ENCODE measurements at regions not wholly inside any gene's neighbourhood (a gene's known extent, or its start where the extent isn't known, plus 50 kb on each side); places are given as distances from the start of the nearest gene placed in this dataset.

GRCh38 chr18:43620936-43621335 is 343.6 kb upstream of the SYT4 start:
- TF ChIP-seq CTCF (optimal IDR thresholded peaks at IDR 0.05 in 1 of 3, IDR thresholded peaks at IDR 0.05 in 1 of 3, conservative IDR thresholded peaks at IDR 0.05 in 1 of 3; ENCODE audit: extremely low read depth in 1 of 3, insufficient read depth in 2 of 3, low read length in 3 of 3) (peak in 2 of 3 experiments; percentile 34 to 39), EZH2 (IDR thresholded peaks at IDR 0.05; ENCODE audit: low read length) (no peak)

Data from keratinocyte (primary cell).